OCI-LY1 (cell line): ENCODE measurements at regions not wholly inside any gene's neighbourhood (a gene's known extent, or its start where the extent isn't known, plus 50 kb on each side); places are given as distances from the start of the nearest gene placed in this dataset.
"Not testable (repeated sequence)": the region's sequence is repeated elsewhere in the genome, so short reads cannot be mapped to it uniquely, and the experiment has no call there.

ENCODE experiments used
- H2AFZ ChIP-seq: fragments of 200-600 bp; sonication (generic), shearing (Covaris generic); 2 replicates; pipeline ENCODE4 v1.6.0; 2014; ENCODE audit warnings: antibody characterized with exemption, mild to moderate bottlenecking, low read length
- H3F3A ChIP-seq: fragments of 200-600 bp; sonication (generic), shearing (Covaris generic); 2 replicates; pipeline ENCODE4 v1.6.0; 2014; ENCODE audit warnings: mild to moderate bottlenecking, antibody characterized with exemption, low read length, moderate library complexity; ENCODE audit not compliant: insufficient read depth
- H3K27ac ChIP-seq: fragments of 200-600 bp; sonication (generic); 2 replicates; pipeline ENCODE4 v1.5.1; 2014; ENCODE audit warnings: low read length, mixed run types, mild to moderate bottlenecking, low read depth; ENCODE audit not compliant: poor library complexity, severe bottlenecking
- H3K27me3 ChIP-seq: fragments of 200-600 bp; sonication (generic); 2 replicates; pipeline ENCODE4 v1.6.0; 2014; ENCODE audit warnings: antibody characterized with exemption, mild to moderate bottlenecking, low read length, moderate library complexity; ENCODE audit not compliant: insufficient read depth
- H3K36me3 ChIP-seq: fragments of 200-600 bp; sonication (generic); 2 replicates; pipeline ENCODE4 v1.6.1; 2014; ENCODE audit warnings: mild to moderate bottlenecking, antibody characterized with exemption, low read length, moderate library complexity, mixed read lengths; ENCODE audit not compliant: insufficient read depth
- H3K4me1 ChIP-seq: fragments of 200-600 bp; sonication (generic); 2 replicates; pipeline ENCODE4 v1.5.1; 2014; ENCODE audit warnings: mild to moderate bottlenecking, low read length, moderate library complexity; ENCODE audit not compliant: insufficient read depth, severe bottlenecking
- H3K4me2 ChIP-seq: fragments of 200-600 bp; sonication (generic), shearing (Covaris generic); 2 replicates; pipeline ENCODE4 v1.6.1; 2014; ENCODE audit warnings: low read length
- H3K4me3 ChIP-seq: fragments of 200-600 bp; sonication (generic); 2 replicates; pipeline ENCODE4 v1.5.1; 2014; ENCODE audit warnings: low read length, low read depth, mild to moderate bottlenecking, mixed read lengths; ENCODE audit not compliant: poor library complexity, severe bottlenecking
- H3K79me2 ChIP-seq: fragments of 200-600 bp; shearing (Covaris generic); 2 replicates; pipeline ENCODE4 v1.6.1; 2016; ENCODE audit warnings: mixed run types, low read length, mixed read lengths; ENCODE audit not compliant: insufficient read depth
- H3K9ac ChIP-seq: fragments of 200-600 bp; sonication (generic), shearing (Covaris generic); 2 replicates; pipeline ENCODE4 v1.6.1; 2014; ENCODE audit warnings: mild to moderate bottlenecking, low read length, mixed read lengths
- H3K9me2 ChIP-seq: fragments of 200-600 bp; sonication (generic), shearing (Covaris generic); 2 replicates; pipeline ENCODE4 v1.6.1; 2014; ENCODE audit warnings: low read depth, mild to moderate bottlenecking, low read length, mixed read lengths
- H3K9me3 ChIP-seq: fragments of 200-600 bp; shearing (Covaris generic); 2 replicates; pipeline ENCODE4 v1.6.1; 2014; ENCODE audit warnings: low read length, mixed read lengths
- H4K20me1 ChIP-seq: fragments of 200-600 bp; sonication (generic), shearing (Covaris generic); 2 replicates; pipeline ENCODE4 v1.6.0; 2016; ENCODE audit warnings: mild to moderate bottlenecking, low read length; ENCODE audit not compliant: insufficient read depth
- EZH2 ChIP-seq: fragments of 200-600 bp; sonication (generic), shearing (Covaris generic); IDR thresholded peaks from 2 replicates; pipeline ENCODE4 v1.8.0; 2017; ENCODE audit warnings: borderline replicate concordance, mixed run types, mild to moderate bottlenecking, antibody characterized with exemption, low read length, moderate library complexity, mixed read lengths
- TF ChIP-seq, protein P1 (sequence below): fragments of 200-600 bp; sonication (generic), shearing (Covaris generic); IDR thresholded peaks from 2 replicates; pipeline ENCODE4 v1.5.1; 2017; ENCODE audit warnings: mild to moderate bottlenecking, antibody characterized with exemption, low read length, moderate library complexity, mixed read lengths

- no peak overlapping the region for H3K27ac ChIP-seq
- H3K9me2 ChIP-seq, result no peaks in the 10 kb centered on the region
- TF ChIP-seq, protein P1, sequence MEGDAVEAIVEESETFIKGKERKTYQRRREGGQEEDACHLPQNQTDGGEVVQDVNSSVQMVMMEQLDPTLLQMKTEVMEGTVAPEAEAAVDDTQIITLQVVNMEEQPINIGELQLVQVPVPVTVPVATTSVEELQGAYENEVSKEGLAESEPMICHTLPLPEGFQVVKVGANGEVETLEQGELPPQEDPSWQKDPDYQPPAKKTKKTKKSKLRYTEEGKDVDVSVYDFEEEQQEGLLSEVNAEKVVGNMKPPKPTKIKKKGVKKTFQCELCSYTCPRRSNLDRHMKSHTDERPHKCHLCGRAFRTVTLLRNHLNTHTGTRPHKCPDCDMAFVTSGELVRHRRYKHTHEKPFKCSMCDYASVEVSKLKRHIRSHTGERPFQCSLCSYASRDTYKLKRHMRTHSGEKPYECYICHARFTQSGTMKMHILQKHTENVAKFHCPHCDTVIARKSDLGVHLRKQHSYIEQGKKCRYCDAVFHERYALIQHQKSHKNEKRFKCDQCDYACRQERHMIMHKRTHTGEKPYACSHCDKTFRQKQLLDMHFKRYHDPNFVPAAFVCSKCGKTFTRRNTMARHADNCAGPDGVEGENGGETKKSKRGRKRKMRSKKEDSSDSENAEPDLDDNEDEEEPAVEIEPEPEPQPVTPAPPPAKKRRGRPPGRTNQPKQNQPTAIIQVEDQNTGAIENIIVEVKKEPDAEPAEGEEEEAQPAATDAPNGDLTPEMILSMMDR, result no peak
- TF ChIP-seq EZH2, result no peak
- H3K36me3 ChIP-seq, result no peaks in the 10 kb centered on the region
- no peaks in the 10 kb centered on the region for H3K9me3 ChIP-seq
- H3K79me2 ChIP-seq, result no peaks in the 10 kb centered on the region
- no peak overlapping the region for H3K4me2 ChIP-seq
- H3K4me3 ChIP-seq, result no peak overlapping the region
- H3K9ac ChIP-seq, result no peak overlapping the region
- no peaks in the 10 kb centered on the region for H3K4me1 ChIP-seq
- H4K20me1 ChIP-seq, result no peaks in the 10 kb centered on the region
- no peaks in the 10 kb centered on the region for H3K27me3 ChIP-seq
- H2AFZ ChIP-seq, result no peak overlapping the region
- H3F3A ChIP-seq, result no peaks in the 10 kb centered on the region
Observed at GRCh38 chr12:23245186-23245585, 620.2 kb downstream of the ETNK1 start.

DNA sequence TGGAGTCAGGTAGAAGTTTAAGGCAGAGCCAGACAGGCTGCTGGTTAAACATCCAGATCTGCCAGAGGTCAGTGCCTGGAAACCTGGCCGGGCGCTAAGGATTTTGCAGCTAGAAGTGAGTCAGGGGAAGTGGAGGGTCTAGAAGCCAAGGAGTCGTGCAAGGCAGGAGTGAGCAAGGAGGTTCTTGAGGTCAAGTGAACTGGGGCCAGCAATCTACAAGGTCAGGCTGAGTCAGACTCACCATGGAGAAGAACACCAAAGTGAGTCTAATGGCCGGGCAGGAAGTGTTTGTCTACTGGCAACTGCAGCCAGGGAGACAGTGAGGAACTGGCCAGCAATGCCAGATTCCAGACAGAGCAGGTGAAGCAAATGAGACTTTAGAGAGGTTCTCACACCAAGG, 628.2 kb downstream of the ETNK1 start:
- H3F3A ChIP-seq, result no peaks in the 10 kb centered on the region
- TF ChIP-seq, protein P1, result no peak
- no peak for TF ChIP-seq EZH2
- H3K9ac ChIP-seq, result no peak overlapping the region
- no peaks in the 10 kb centered on the region for H3K79me2 ChIP-seq
- no peaks in the 10 kb centered on the region for H4K20me1 ChIP-seq
- no peaks in the 10 kb centered on the region for H3K36me3 ChIP-seq
- no peaks in the 10 kb centered on the region for H3K4me1 ChIP-seq
- H3K4me2 ChIP-seq, result no peak overlapping the region
- H3K9me3 ChIP-seq, result no peaks in the 10 kb centered on the region
- no peak overlapping the region for H2AFZ ChIP-seq
- H3K27me3 ChIP-seq, result no peaks in the 10 kb centered on the region
- no peaks in the 10 kb centered on the region for H3K9me2 ChIP-seq
- no peak overlapping the region for H3K4me3 ChIP-seq
- no peak overlapping the region for H3K27ac ChIP-seq

DNA sequence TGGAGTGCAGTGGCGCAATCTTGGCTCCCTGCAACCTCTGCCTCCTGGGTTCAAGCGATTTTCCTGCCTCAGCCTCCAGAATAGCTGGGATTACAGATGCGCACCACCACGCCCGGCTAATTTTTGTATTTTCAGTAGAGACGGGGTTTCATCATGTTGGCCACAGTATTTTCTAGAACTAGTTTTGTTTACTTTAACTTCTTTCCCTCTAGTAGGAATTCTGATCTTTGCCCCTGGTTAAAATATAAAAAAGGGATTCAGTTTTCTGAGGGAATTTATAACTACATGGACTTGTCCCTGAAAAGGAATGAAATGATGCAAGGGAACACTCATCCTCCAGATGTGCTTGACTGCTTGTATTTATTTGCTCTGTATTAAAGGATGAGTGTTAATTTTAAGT, 628.9 kb downstream of the ETNK1 start:
- H3K9ac ChIP-seq, H3K9me2 ChIP-seq, H3K79me2 ChIP-seq, H3F3A ChIP-seq, H3K4me2 ChIP-seq, H3K27ac ChIP-seq, H2AFZ ChIP-seq, H4K20me1 ChIP-seq, H3K9me3 ChIP-seq, H3K36me3 ChIP-seq, H3K27me3 ChIP-seq, H3K4me3 ChIP-seq, H3K4me1 ChIP-seq: not testable (repeated sequence)

DNA sequence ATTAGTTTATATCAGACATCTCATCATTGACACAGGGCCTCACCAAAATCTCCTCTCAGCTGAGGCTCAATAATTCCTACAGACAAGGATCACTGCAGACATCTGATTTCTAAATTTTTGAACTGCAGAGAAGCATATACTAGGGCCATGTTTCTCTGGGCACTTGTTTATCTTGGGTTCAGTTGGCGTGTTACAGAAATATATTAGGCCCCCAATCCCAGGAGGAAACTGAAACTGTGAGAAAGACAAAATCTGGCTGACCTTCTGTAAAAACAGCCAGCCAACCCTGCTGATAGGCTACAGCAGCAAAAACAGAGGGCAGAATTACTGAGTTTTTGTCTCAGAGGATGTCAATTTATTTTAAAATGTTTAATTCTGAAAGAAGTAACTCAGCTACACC, 634.6 kb downstream of the ETNK1 start:
- H3K27me3 ChIP-seq, result no peaks in the 10 kb centered on the region
- H3K27ac ChIP-seq, result no peak overlapping the region
- H3K36me3 ChIP-seq, result no peaks in the 10 kb centered on the region
- H3K9me2 ChIP-seq, result no peaks in the 10 kb centered on the region
- H3K9ac ChIP-seq, result no peak overlapping the region
- no peaks in the 10 kb centered on the region for H3K79me2 ChIP-seq
- H3K9me3 ChIP-seq, result no peaks in the 10 kb centered on the region
- TF ChIP-seq, protein P1, result no peak
- no peak for TF ChIP-seq EZH2
- H4K20me1 ChIP-seq, result no peaks in the 10 kb centered on the region
- H2AFZ ChIP-seq, result no peak overlapping the region
- H3K4me3 ChIP-seq, result no peak overlapping the region
- H3K4me1 ChIP-seq, result no peaks in the 10 kb centered on the region
- no peaks in the 10 kb centered on the region for H3F3A ChIP-seq
- H3K4me2 ChIP-seq, result no peak overlapping the region
